ENCODE measurements at regions not wholly inside any gene's neighbourhood (a gene's known extent, or its start where the extent isn't known, plus 50 kb on each side); places are given as distances from the start of the nearest gene placed in this dataset.

DNA sequence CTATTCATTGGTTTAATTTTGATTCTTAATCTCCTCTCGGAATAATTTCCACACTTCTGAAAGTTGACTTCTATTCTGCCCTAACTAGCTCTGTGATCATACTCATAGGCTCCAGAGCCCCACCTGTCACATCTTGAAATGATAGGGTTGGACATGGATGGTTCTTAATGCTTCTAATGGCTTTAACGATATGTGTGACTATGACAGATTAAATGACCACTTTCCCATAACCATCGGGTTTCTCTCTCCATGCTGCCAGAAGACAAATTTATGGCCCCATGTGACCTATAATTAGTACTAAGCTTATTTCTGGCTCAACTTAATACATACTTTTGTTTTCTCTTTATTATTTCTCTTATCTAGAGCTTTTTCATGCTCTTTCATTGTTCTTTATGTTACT, 251.1 kb upstream of the TUT7 start:
- TF ChIP-seq, protein P1, sequence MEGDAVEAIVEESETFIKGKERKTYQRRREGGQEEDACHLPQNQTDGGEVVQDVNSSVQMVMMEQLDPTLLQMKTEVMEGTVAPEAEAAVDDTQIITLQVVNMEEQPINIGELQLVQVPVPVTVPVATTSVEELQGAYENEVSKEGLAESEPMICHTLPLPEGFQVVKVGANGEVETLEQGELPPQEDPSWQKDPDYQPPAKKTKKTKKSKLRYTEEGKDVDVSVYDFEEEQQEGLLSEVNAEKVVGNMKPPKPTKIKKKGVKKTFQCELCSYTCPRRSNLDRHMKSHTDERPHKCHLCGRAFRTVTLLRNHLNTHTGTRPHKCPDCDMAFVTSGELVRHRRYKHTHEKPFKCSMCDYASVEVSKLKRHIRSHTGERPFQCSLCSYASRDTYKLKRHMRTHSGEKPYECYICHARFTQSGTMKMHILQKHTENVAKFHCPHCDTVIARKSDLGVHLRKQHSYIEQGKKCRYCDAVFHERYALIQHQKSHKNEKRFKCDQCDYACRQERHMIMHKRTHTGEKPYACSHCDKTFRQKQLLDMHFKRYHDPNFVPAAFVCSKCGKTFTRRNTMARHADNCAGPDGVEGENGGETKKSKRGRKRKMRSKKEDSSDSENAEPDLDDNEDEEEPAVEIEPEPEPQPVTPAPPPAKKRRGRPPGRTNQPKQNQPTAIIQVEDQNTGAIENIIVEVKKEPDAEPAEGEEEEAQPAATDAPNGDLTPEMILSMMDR (IDR thresholded peaks at IDR 0.05), result no peak
- TF ChIP-seq EZH2 (IDR thresholded peaks at IDR 0.05; ENCODE audit: borderline replicate concordance, insufficient read depth, low read depth, low read length, poor library complexity, severe bottlenecking), result no peak
